ENCODE measurements at regions not wholly inside any gene's neighbourhood (a gene's known extent, or its start where the extent isn't known, plus 50 kb on each side); places are given as distances from the start of the nearest gene placed in this dataset.

DNA sequence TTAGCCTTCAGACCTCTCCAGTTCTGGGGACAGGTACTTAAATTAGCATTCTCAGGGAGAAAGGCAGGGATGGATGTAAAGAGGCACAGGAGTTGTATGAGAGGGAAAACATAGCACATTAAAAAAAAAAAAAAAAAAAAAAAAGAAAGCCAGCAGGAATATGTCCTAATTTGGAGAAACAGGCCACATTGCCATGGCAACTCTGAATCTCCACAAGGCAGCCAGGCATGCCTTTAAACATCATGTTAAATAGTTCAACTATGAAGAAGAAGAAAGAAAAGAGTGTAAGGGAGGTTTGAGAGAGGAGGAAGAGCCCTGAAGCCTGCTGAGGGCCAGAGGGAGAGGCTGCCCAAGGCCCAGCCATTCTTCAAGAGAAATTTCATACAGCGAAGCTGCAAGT, 145.8 kb downstream of the GRIN2B start:
- intact Hi-C loops (cut with micrococcal nuclease; ENCODE audit: unreplicated experiment) = no loop called here
- H3K79me2 ChIP-seq (ENCODE audit: insufficient read depth, low read depth, low read length) = no peaks in the 10 kb centered on the region
- no peaks in the 10 kb centered on the region for H3K36me3 ChIP-seq (ENCODE audit: insufficient read depth, low read length)
- H3K4me2 ChIP-seq (ENCODE audit: low read length) = no peak overlapping the region
- ChIA-PET CTCF (ENCODE audit: unreplicated experiment) (no interaction called here), POLR2A (interaction anchor here (0.7 kb wide), 1 partner anchor 136 kb away, joined by 3 read pairs; no protein-coding TSS in a partner anchor)
- H3K9me2 ChIP-seq (ENCODE audit: insufficient read depth, low read length) = no peaks in the 10 kb centered on the region
- H4K20me1 ChIP-seq (ENCODE audit: insufficient read depth, low read length) = no peaks in the 10 kb centered on the region
- no peak overlapping the region for H3K4me3 ChIP-seq (ENCODE audit: low read depth, low read length, poor library complexity, severe bottlenecking)
- no peak overlapping the region for H2AFZ ChIP-seq (ENCODE audit: low read length)
- TF ChIP-seq, protein P1, sequence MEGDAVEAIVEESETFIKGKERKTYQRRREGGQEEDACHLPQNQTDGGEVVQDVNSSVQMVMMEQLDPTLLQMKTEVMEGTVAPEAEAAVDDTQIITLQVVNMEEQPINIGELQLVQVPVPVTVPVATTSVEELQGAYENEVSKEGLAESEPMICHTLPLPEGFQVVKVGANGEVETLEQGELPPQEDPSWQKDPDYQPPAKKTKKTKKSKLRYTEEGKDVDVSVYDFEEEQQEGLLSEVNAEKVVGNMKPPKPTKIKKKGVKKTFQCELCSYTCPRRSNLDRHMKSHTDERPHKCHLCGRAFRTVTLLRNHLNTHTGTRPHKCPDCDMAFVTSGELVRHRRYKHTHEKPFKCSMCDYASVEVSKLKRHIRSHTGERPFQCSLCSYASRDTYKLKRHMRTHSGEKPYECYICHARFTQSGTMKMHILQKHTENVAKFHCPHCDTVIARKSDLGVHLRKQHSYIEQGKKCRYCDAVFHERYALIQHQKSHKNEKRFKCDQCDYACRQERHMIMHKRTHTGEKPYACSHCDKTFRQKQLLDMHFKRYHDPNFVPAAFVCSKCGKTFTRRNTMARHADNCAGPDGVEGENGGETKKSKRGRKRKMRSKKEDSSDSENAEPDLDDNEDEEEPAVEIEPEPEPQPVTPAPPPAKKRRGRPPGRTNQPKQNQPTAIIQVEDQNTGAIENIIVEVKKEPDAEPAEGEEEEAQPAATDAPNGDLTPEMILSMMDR (conservative IDR thresholded peaks at IDR 0.05; ENCODE audit: low read length) = no peak
- no peak for TF ChIP-seq EZH2phosphoT487 (IDR thresholded peaks at IDR 0.05; ENCODE audit: borderline replicate concordance, low read depth, low read length)
- H3K4me1 ChIP-seq (ENCODE audit: insufficient read depth, low read length, poor library complexity, severe bottlenecking) = no peaks in the 10 kb centered on the region
- no peaks in the 10 kb centered on the region for H3K9me3 ChIP-seq (ENCODE audit: low read length)
- DNase-seq (ENCODE audit: low spot score) = no peak
- no peak overlapping the region for H3K27ac ChIP-seq (ENCODE audit: low read depth, low read length, poor library complexity, severe bottlenecking)
- BruUV-seq (replicated peaks) = no TSS peak

DNA sequence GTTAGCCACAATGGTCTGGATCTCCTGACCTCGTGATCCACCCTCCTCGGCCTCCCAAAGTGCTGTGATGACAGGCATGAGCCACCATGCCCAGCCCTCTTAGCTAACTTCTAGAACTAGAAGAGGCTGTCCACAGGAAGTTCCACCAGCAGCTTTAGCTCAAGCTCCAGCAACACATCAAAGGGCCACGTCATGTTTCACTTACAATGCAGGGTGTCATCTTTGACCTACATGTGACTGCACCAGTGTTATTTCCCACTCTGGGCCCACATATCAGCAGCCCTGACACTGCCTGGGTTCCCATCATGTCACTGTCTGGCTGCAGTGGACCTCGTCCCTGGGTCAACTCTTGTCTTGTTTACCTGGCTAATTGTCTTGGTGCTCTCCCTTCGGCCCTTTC, 147.2 kb downstream of the GRIN2B start:
- H2AFZ ChIP-seq (ENCODE audit: low read length) = no peak overlapping the region

DNA sequence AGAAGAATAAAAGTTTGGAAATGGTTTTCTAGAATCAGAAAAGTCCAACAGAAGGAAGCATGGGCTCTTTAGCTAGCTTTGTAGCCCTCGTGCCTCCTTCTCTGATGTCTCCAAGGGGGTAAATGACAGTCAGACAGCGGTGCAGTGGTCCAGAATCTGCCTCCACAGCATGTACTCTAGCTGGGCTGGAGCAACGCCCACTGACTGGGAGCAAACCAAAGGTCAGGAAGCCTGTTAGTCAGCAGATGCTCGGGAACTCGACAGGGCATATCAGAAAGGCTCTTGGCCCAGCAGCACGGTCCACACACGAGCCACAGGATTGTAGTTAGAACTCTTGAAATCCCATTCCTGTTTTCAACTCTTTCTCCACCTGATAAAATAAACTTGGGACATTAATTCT, 164.3 kb downstream of the GRIN2B start:
- ChIA-PET POLR2A (no interaction called here), CTCF (ENCODE audit: unreplicated experiment) (no interaction called here)
- TF ChIP-seq EZH2phosphoT487 (IDR thresholded peaks at IDR 0.05; ENCODE audit: borderline replicate concordance, low read depth, low read length) = no peak
- TF ChIP-seq, protein P1 (conservative IDR thresholded peaks at IDR 0.05; ENCODE audit: low read length) = no peak
- Histone ChIP-seq H3K9me2 (ENCODE audit: insufficient read depth, low read length) (no peaks in the 10 kb centered on the region), H3K27ac (ENCODE audit: low read depth, low read length, poor library complexity, severe bottlenecking) (no peak overlapping the region), H3K79me2 (ENCODE audit: insufficient read depth, low read depth, low read length) (no peaks in the 10 kb centered on the region), H2AFZ (ENCODE audit: low read length) (no peak overlapping the region), H3K4me3 (ENCODE audit: low read depth, low read length, poor library complexity, severe bottlenecking) (no peak overlapping the region), H3K36me3 (ENCODE audit: insufficient read depth, low read length) (no peaks in the 10 kb centered on the region), H3K4me1 (ENCODE audit: insufficient read depth, low read length, poor library complexity, severe bottlenecking) (no peaks in the 10 kb centered on the region), H3K4me2 (ENCODE audit: low read length) (no peak overlapping the region), H4K20me1 (ENCODE audit: insufficient read depth, low read length) (no peaks in the 10 kb centered on the region), H3K9me3 (ENCODE audit: low read length) (no peaks in the 10 kb centered on the region)
- BruUV-seq (replicated peaks) = no TSS peak
- DNase-seq (ENCODE audit: low spot score) = no peak
- intact Hi-C loops (cut with micrococcal nuclease; ENCODE audit: unreplicated experiment) = no loop called here

More for the DNA sequence above, 147.2 kb downstream of the GRIN2B start:
- Histone ChIP-seq H3K36me3 (ENCODE audit: insufficient read depth, low read length) (no peaks in the 10 kb centered on the region), H3K9me3 (ENCODE audit: low read length) (no peaks in the 10 kb centered on the region), H3K4me1 (ENCODE audit: insufficient read depth, low read length, poor library complexity, severe bottlenecking) (no peaks in the 10 kb centered on the region), H3K4me3 (ENCODE audit: low read depth, low read length, poor library complexity, severe bottlenecking) (no peak overlapping the region), H3K79me2 (ENCODE audit: insufficient read depth, low read depth, low read length) (no peaks in the 10 kb centered on the region), H4K20me1 (ENCODE audit: insufficient read depth, low read length) (no peaks in the 10 kb centered on the region), H3K4me2 (ENCODE audit: low read length) (no peak overlapping the region), H3K27ac (ENCODE audit: low read depth, low read length, poor library complexity, severe bottlenecking) (no peak overlapping the region), H3K9me2 (ENCODE audit: insufficient read depth, low read length) (no peaks in the 10 kb centered on the region)
- DNase-seq (ENCODE audit: low spot score) = no peak
- intact Hi-C loops (cut with micrococcal nuclease; ENCODE audit: unreplicated experiment) = no loop called here
- CTCF ChIA-PET (ENCODE audit: unreplicated experiment) = no interaction called here
- TF ChIP-seq EZH2phosphoT487 (IDR thresholded peaks at IDR 0.05; ENCODE audit: borderline replicate concordance, low read depth, low read length) = no peak
- TF ChIP-seq, protein P1 (conservative IDR thresholded peaks at IDR 0.05; ENCODE audit: low read length) = no peak
- no TSS peak for BruUV-seq (replicated peaks)
- POLR2A ChIA-PET = interaction anchor here (0.7 kb wide), 1 partner anchor 10 kb away, joined by 3 read pairs; no protein-coding TSS in a partner anchor
